ENCODE measurements at regions not wholly inside any gene's neighbourhood (a gene's known extent, or its start where the extent isn't known, plus 50 kb on each side); places are given as distances from the start of the nearest gene placed in this dataset.
"Not testable (repeated sequence)": the region's sequence is repeated elsewhere in the genome, so short reads cannot be mapped to it uniquely, and the experiment has no call there.

DNA sequence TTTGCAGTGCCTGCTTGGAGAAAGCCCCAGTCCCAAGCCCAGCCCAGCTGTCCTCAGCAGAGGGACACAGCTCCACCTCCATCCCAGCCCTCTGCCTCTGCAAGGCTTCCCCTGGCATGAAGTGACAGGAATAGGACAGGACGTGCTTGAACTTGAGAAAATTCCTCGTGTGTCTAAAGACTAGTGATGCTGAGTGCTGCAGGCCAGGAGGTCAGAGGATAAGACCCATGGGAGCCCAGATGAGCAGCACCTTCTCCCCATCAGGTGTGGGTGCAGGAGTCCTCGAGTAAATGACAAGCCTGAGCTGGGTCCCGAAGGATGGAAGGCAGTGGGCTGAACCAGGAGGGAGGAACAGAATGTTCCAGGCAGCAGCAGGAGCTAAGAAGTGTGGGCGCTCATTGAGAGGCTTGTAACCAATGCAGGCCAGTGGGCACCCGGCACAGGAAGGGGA lies 67.8 kb upstream of the UXS1 start:
- Histone ChIP-seq H4K20me1 (ENCODE audit: insufficient read depth) (no peaks in the 10 kb centered on the region), H3K9me3 (no peaks in the 10 kb centered on the region), H3K27ac (ENCODE audit: low read depth in 2 of 2, low read length in 1 of 2) (no peak overlapping the region), H3K9ac (no peak overlapping the region), H3K27me3 (ENCODE audit: insufficient read depth) (no peaks in the 10 kb centered on the region), H3K4me2 (no peak overlapping the region), H2AFZ (ENCODE audit: low read depth) (no peak overlapping the region), H3K79me2 (ENCODE audit: insufficient read depth) (no peaks in the 10 kb centered on the region), H3K36me3 (replicated peaks in 1 of 2; ENCODE audit: control insufficient read depth in 1 of 2, insufficient read depth in 2 of 2, low read length in 1 of 2) (no peaks in the 10 kb centered on the region), H3K9me2 (no peaks in the 10 kb centered on the region), H3K4me1 (ENCODE audit: control insufficient read depth in 1 of 2, insufficient read depth in 2 of 2, low read depth in 1 of 2, low read length in 1 of 2) (no peaks in the 10 kb centered on the region), H3F3A (replicated peaks; ENCODE audit: insufficient read depth) (no peaks in the 10 kb centered on the region), H3K4me3 (ENCODE audit: low read depth in 2 of 2, low read length in 1 of 2) (no peak overlapping the region)
- WGBS (ENCODE audit: low lambda C conversion rate) = 40% methylated on average over 5 of the region's 6 CpGs
- POLR2A ChIA-PET = no interaction called here
- no peak for DNase-seq
- CTCF ChIA-PET = no interaction called here
- TF ChIP-seq, protein P1, sequence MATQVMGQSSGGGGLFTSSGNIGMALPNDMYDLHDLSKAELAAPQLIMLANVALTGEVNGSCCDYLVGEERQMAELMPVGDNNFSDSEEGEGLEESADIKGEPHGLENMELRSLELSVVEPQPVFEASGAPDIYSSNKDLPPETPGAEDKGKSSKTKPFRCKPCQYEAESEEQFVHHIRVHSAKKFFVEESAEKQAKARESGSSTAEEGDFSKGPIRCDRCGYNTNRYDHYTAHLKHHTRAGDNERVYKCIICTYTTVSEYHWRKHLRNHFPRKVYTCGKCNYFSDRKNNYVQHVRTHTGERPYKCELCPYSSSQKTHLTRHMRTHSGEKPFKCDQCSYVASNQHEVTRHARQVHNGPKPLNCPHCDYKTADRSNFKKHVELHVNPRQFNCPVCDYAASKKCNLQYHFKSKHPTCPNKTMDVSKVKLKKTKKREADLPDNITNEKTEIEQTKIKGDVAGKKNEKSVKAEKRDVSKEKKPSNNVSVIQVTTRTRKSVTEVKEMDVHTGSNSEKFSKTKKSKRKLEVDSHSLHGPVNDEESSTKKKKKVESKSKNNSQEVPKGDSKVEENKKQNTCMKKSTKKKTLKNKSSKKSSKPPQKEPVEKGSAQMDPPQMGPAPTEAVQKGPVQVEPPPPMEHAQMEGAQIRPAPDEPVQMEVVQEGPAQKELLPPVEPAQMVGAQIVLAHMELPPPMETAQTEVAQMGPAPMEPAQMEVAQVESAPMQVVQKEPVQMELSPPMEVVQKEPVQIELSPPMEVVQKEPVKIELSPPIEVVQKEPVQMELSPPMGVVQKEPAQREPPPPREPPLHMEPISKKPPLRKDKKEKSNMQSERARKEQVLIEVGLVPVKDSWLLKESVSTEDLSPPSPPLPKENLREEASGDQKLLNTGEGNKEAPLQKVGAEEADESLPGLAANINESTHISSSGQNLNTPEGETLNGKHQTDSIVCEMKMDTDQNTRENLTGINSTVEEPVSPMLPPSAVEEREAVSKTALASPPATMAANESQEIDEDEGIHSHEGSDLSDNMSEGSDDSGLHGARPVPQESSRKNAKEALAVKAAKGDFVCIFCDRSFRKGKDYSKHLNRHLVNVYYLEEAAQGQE (IDR thresholded peaks at IDR 0.05; ENCODE audit: low read depth, low read length) = no peak
- no peak for TF ChIP-seq EZH2phosphoT487 (IDR thresholded peaks at IDR 0.05; ENCODE audit: borderline replicate concordance, low read depth)
- TF ChIP-seq, protein P2, sequence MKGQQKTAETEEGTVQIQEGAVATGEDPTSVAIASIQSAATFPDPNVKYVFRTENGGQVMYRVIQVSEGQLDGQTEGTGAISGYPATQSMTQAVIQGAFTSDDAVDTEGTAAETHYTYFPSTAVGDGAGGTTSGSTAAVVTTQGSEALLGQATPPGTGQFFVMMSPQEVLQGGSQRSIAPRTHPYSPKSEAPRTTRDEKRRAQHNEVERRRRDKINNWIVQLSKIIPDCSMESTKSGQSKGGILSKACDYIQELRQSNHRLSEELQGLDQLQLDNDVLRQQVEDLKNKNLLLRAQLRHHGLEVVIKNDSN (IDR thresholded peaks at IDR 0.05; ENCODE audit: borderline replicate concordance, low read depth) = no peak
- TF ChIP-seq ELF1 (IDR thresholded peaks at IDR 0.05) = no peak
- no peak for TF ChIP-seq MXI1 (IDR thresholded peaks at IDR 0.05; ENCODE audit: low read depth, low read length)
- TF ChIP-seq ZBTB33 (IDR thresholded peaks at IDR 0.05; ENCODE audit: borderline replicate concordance, low read depth) = no peak

DNA sequence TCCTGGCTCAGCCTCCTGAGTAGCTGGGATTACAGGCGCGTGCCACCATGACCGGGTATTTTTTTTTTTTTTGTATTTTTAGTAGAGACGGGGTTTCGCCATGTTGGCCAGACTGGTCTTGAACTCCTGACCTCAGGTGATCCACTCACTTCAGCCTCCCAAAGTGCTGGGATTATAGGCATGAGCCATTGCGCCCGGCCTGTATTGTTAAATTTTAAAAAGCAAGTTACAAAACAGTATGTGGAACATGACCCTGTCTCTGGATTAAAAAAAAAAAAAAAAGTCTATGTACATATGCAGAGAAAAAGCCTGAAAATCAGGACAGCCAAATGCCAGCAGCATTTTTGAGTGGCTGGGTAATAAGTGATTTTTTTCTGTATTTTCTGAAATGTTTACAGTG lies 64.8 kb upstream of the UXS1 start:
- H3K4me3 ChIP-seq (ENCODE audit: low read depth in 2 of 2, low read length in 1 of 2); H3K9ac ChIP-seq; DNase-seq; CTCF ChIA-PET; H3K9me3 ChIP-seq; H3K79me2 ChIP-seq (ENCODE audit: insufficient read depth); H3K4me1 ChIP-seq (ENCODE audit: control insufficient read depth in 1 of 2, insufficient read depth in 2 of 2, low read depth in 1 of 2, low read length in 1 of 2); H3K36me3 ChIP-seq (replicated peaks in 1 of 2; ENCODE audit: control insufficient read depth in 1 of 2, insufficient read depth in 2 of 2, low read length in 1 of 2); H3K27me3 ChIP-seq (ENCODE audit: insufficient read depth); POLR2A ChIA-PET; H3F3A ChIP-seq (replicated peaks; ENCODE audit: insufficient read depth); H4K20me1 ChIP-seq (ENCODE audit: insufficient read depth); H2AFZ ChIP-seq (ENCODE audit: low read depth); H3K9me2 ChIP-seq; H3K4me2 ChIP-seq; H3K27ac ChIP-seq (ENCODE audit: low read depth in 2 of 2, low read length in 1 of 2): not testable (repeated sequence)
- WGBS (ENCODE audit: low lambda C conversion rate) = 84% methylated on average over 7 of the region's 7 CpGs

Measured in SK-N-SH (cell line).